ENCODE measurements at regions not wholly inside any gene's neighbourhood (a gene's known extent, or its start where the extent isn't known, plus 50 kb on each side); places are given as distances from the start of the nearest gene placed in this dataset.

GRCh38 chr15:53171571-53171970 is 381.4 kb upstream of the ONECUT1 start:
- H3K4ac ChIP-seq (ENCODE audit: low read depth, low read length): no peak overlapping the region
- H2BK20ac ChIP-seq (ENCODE audit: low read depth, low read length, poor library complexity, severe bottlenecking): no peak overlapping the region
- no peak overlapping the region for H3T11ph ChIP-seq (ENCODE audit: low read length)
- no peak overlapping the region for H2BK120ac ChIP-seq (ENCODE audit: low read depth, low read length, poor library complexity, severe bottlenecking)
- no peak overlapping the region for H3K14ac ChIP-seq (ENCODE audit: insufficient read depth, low read length)
- H2BK12ac ChIP-seq (ENCODE audit: insufficient read length, low read depth, low read length): no peak overlapping the region
- no peaks in the 10 kb centered on the region for H3K79me1 ChIP-seq (ENCODE audit: insufficient read depth, low read depth, low read length, poor library complexity, severe bottlenecking)
- no peaks in the 10 kb centered on the region for H3K4me1 Mint-ChIP-seq
- no peaks in the 10 kb centered on the region for H4K20me1 ChIP-seq (ENCODE audit: control insufficient read depth, insufficient read depth, insufficient read length)
- H3K27me3 Mint-ChIP-seq (ENCODE audit: low read depth): peaks cover 3% of the 10 kb centered on the region
- H3K9ac ChIP-seq (ENCODE audit: extremely low read depth, insufficient read length, low read length): no peak overlapping the region
- no peak overlapping the region for H2BK5ac ChIP-seq (ENCODE audit: insufficient read length, low read length)
- no peak overlapping the region for H2AFZ ChIP-seq (ENCODE audit: low read length)
- no peak overlapping the region for H4K8ac ChIP-seq (replicated peaks; ENCODE audit: insufficient read length, low read depth, low read length)
- H3K9me3 Mint-ChIP-seq: no peaks in the 10 kb centered on the region
- no peaks in the 10 kb centered on the region for H3K9me3 ChIP-seq (ENCODE audit: control insufficient read depth, low read depth, low read length)
- H3K23ac ChIP-seq (ENCODE audit: insufficient read length, low read depth, low read length): no peak overlapping the region
- no peak overlapping the region for H2AK5ac ChIP-seq (ENCODE audit: insufficient read length, low read length)
- no peaks in the 10 kb centered on the region for H3K27me3 ChIP-seq (ENCODE audit: insufficient read depth, low read length)
- WGBS (ENCODE audit: extremely low coverage, insufficient read length, low lambda C conversion rate): no CpG with 5 or more reads among the region's 1 CpG
- no peak overlapping the region for H3K56ac ChIP-seq (ENCODE audit: insufficient read length, low read depth, low read length)
- no peak overlapping the region for H3K18ac ChIP-seq (ENCODE audit: insufficient read length, low read depth, low read length)
- H3K79me2 ChIP-seq (ENCODE audit: insufficient read depth, low read length): no peaks in the 10 kb centered on the region
- H3K27ac Mint-ChIP-seq: no peak overlapping the region
- no peaks in the 10 kb centered on the region for H3K36me3 Mint-ChIP-seq (ENCODE audit: insufficient read depth in 1 of 3, low read depth in 3 of 3)
- H3K4me2 ChIP-seq (ENCODE audit: insufficient read depth, insufficient read length, low read length): no peak overlapping the region
- no peak overlapping the region for H2BK15ac ChIP-seq (ENCODE audit: low read depth, low read length)
- TF ChIP-seq CTCF (conservative IDR thresholded peaks at IDR 0.05): no peak
- no peaks in the 10 kb centered on the region for H3K23me2 ChIP-seq (ENCODE audit: insufficient read length, low read depth, low read length, poor library complexity, severe bottlenecking)
- no peaks in the 10 kb centered on the region for H3K4me1 ChIP-seq (ENCODE audit: insufficient read depth, low read length)
- H3K27ac ChIP-seq (ENCODE audit: insufficient read length, low read depth, low read length): no peak overlapping the region
- H4K91ac ChIP-seq (ENCODE audit: insufficient read length, low read depth, low read length): no peak overlapping the region
- no peak overlapping the region for H3K4me3 Mint-ChIP-seq
- DNase-seq: no peak
- H4K5ac ChIP-seq (ENCODE audit: insufficient read length, low read depth, low read length): no peak overlapping the region
